Activated naive CD4-positive, alpha-beta T cell treated with anti-CD3 and anti-CD28 coated beads, Interleukin-2, amount 10 ng/mL, durations not matched to agents 7 days and 5 days (primary cell): ENCODE measurements at regions not wholly inside any gene's neighbourhood (a gene's known extent, or its start where the extent isn't known, plus 50 kb on each side); places are given as distances from the start of the nearest gene placed in this dataset.

Experiments
- CTCF ChIA-PET: fragments of 350-600 bp; sonication (Branson Sonifier 250); formaldehyde crosslinking; loops from one replicate; lab custom pipeline; 2021; ENCODE audit warnings: antibody characterized with exemption; lab: Charles Lee
- DNase-seq: peaks from one replicate; pipeline ENCODE4 v3.0.0-alpha.2; 2020
- H3K27ac Mint-ChIP-seq: one replicate; pipeline ENCODE4 v1.8.0; 2021; ENCODE audit warnings: mild to moderate bottlenecking, moderate library complexity, mixed read lengths
- H3K27me3 Mint-ChIP-seq: one replicate; pipeline ENCODE4 v1.8.0; 2021; ENCODE audit warnings: mild to moderate bottlenecking, mixed read lengths
- H3K36me3 Mint-ChIP-seq: one replicate; pipeline ENCODE4 v1.8.0; 2021; ENCODE audit warnings: mixed read lengths
- H3K4me1 Mint-ChIP-seq: one replicate; pipeline ENCODE4 v1.8.0; 2021; ENCODE audit warnings: mixed read lengths
- H3K4me3 Mint-ChIP-seq: one replicate; pipeline ENCODE4 v1.8.0; 2021; ENCODE audit warnings: mild to moderate bottlenecking, moderate library complexity, mixed read lengths
- H3K9me3 Mint-ChIP-seq: one replicate; pipeline ENCODE4 v1.8.0; 2021; ENCODE audit warnings: mixed read lengths

- Mint-ChIP-seq H3K9me3 (peaks cover 2% of the 10 kb centered on the region), H3K4me1 (no peaks in the 10 kb centered on the region), H3K36me3 (no peaks in the 10 kb centered on the region), H3K27ac (no peak overlapping the region), H3K4me3 (no peak overlapping the region), H3K27me3 (no peaks in the 10 kb centered on the region)
- CTCF ChIA-PET, result no interaction called here
- DNase-seq, result no peak
Observed at GRCh38 chr14:28666961-28667360, 99.6 kb upstream of the FOXG1 start.

GRCh38 chr14:28671425-28671824 lies 95.2 kb upstream of the FOXG1 start:
- H3K4me3 Mint-ChIP-seq, result no peak overlapping the region
- no peaks in the 10 kb centered on the region for H3K36me3 Mint-ChIP-seq
- H3K9me3 Mint-ChIP-seq, result peaks cover 10% of the 10 kb centered on the region
- no peak overlapping the region for H3K27ac Mint-ChIP-seq
- H3K27me3 Mint-ChIP-seq, result no peaks in the 10 kb centered on the region
- CTCF ChIA-PET, result no interaction called here
- no peaks in the 10 kb centered on the region for H3K4me1 Mint-ChIP-seq
- DNase-seq, result no peak

- Mint-ChIP-seq H3K36me3 (no peaks in the 10 kb centered on the region), H3K4me1 (no peaks in the 10 kb centered on the region), H3K9me3 (peaks cover 10% of the 10 kb centered on the region), H3K4me3 (no peak overlapping the region), H3K27ac (no peak overlapping the region), H3K27me3 (no peaks in the 10 kb centered on the region)
- DNase-seq, result no peak
- CTCF ChIA-PET, result no interaction called here
Observed at GRCh38 chr14:28673056-28673455, 93.5 kb upstream of the FOXG1 start.

- Mint-ChIP-seq H3K9me3 (peaks cover 10% of the 10 kb centered on the region), H3K27ac (no peak overlapping the region), H3K27me3 (no peaks in the 10 kb centered on the region), H3K36me3 (no peaks in the 10 kb centered on the region), H3K4me1 (no peaks in the 10 kb centered on the region), H3K4me3 (no peak overlapping the region)
- CTCF ChIA-PET, result no interaction called here
- no peak for DNase-seq
Observed at GRCh38 chr14:28676479-28676878, 90.1 kb upstream of the FOXG1 start.

- Mint-ChIP-seq H3K27me3 (no peaks in the 10 kb centered on the region), H3K9me3 (peaks cover 6% of the 10 kb centered on the region), H3K4me1 (no peaks in the 10 kb centered on the region), H3K36me3 (no peaks in the 10 kb centered on the region), H3K27ac (no peak overlapping the region), H3K4me3 (no peak overlapping the region)
- no peak for DNase-seq
- CTCF ChIA-PET, result no interaction called here
Observed at GRCh38 chr14:28677381-28677780, 89.2 kb upstream of the FOXG1 start.

- Mint-ChIP-seq H3K36me3 (no peaks in the 10 kb centered on the region), H3K4me1 (no peaks in the 10 kb centered on the region), H3K27ac (no peak overlapping the region), H3K9me3 (peaks cover 6% of the 10 kb centered on the region), H3K4me3 (no peak overlapping the region), H3K27me3 (no peaks in the 10 kb centered on the region)
- CTCF ChIA-PET, result no interaction called here
- DNase-seq, result no peak
Observed at GRCh38 chr14:28678887-28679286, 87.7 kb upstream of the FOXG1 start.

- CTCF ChIA-PET, result no interaction called here
- H3K9me3 Mint-ChIP-seq, result peaks cover 6% of the 10 kb centered on the region
- no peak overlapping the region for H3K27ac Mint-ChIP-seq
- H3K27me3 Mint-ChIP-seq, result no peaks in the 10 kb centered on the region
- no peaks in the 10 kb centered on the region for H3K36me3 Mint-ChIP-seq
- no peaks in the 10 kb centered on the region for H3K4me1 Mint-ChIP-seq
- H3K4me3 Mint-ChIP-seq, result no peak overlapping the region
- no peak for DNase-seq
Observed at GRCh38 chr14:28681681-28682080, 84.9 kb upstream of the FOXG1 start.

- Mint-ChIP-seq H3K4me1 (no peaks in the 10 kb centered on the region), H3K27ac (no peak overlapping the region), H3K36me3 (no peaks in the 10 kb centered on the region), H3K27me3 (no peaks in the 10 kb centered on the region), H3K4me3 (no peak overlapping the region), H3K9me3 (peaks cover 9% of the 10 kb centered on the region)
- DNase-seq, result no peak
- CTCF ChIA-PET, result no interaction called here
Observed at GRCh38 chr14:28690029-28690692, 76.4 kb upstream of the FOXG1 start.

- Mint-ChIP-seq H3K27me3 (no peaks in the 10 kb centered on the region), H3K4me1 (no peaks in the 10 kb centered on the region), H3K9me3 (peaks cover 2% of the 10 kb centered on the region), H3K27ac (no peak overlapping the region), H3K36me3 (no peaks in the 10 kb centered on the region), H3K4me3 (no peak overlapping the region)
- DNase-seq, result no peak
- CTCF ChIA-PET, result no interaction called here
Observed at GRCh38 chr14:28695109-28695508, 71.5 kb upstream of the FOXG1 start.

GRCh38 chr14:28701733-28702132 lies 64.9 kb upstream of the FOXG1 start:
- Mint-ChIP-seq H3K9me3 (peaks cover 3% of the 10 kb centered on the region), H3K27me3 (no peaks in the 10 kb centered on the region), H3K4me3 (no peak overlapping the region), H3K4me1 (no peaks in the 10 kb centered on the region), H3K36me3 (no peaks in the 10 kb centered on the region), H3K27ac (no peak overlapping the region)
- DNase-seq, result no peak
- CTCF ChIA-PET, result no interaction called here

- Mint-ChIP-seq H3K27ac (no peak overlapping the region), H3K9me3 (peaks cover 6% of the 10 kb centered on the region), H3K36me3 (no peaks in the 10 kb centered on the region), H3K4me3 (no peak overlapping the region), H3K27me3 (no peaks in the 10 kb centered on the region), H3K4me1 (no peaks in the 10 kb centered on the region)
- DNase-seq, result no peak
- CTCF ChIA-PET, result no interaction called here
Observed at GRCh38 chr14:28703482-28703881, 63.1 kb upstream of the FOXG1 start.

- Mint-ChIP-seq H3K4me1 (no peaks in the 10 kb centered on the region), H3K27ac (no peak overlapping the region), H3K27me3 (no peaks in the 10 kb centered on the region), H3K9me3 (peaks cover 6% of the 10 kb centered on the region), H3K36me3 (no peaks in the 10 kb centered on the region), H3K4me3 (no peak overlapping the region)
- CTCF ChIA-PET, result no interaction called here
- no peak for DNase-seq
Observed at GRCh38 chr14:28704153-28704552, 62.4 kb upstream of the FOXG1 start.

GRCh38 chr14:28707814-28708213 lies 58.8 kb upstream of the FOXG1 start:
- DNase-seq, result no peak
- CTCF ChIA-PET, result interaction anchor here (0.6 kb wide), 1 partner anchor 486 kb away, joined by 3 read pairs; no protein-coding TSS in a partner anchor
- Mint-ChIP-seq H3K9me3 (peaks cover 10% of the 10 kb centered on the region), H3K36me3 (no peaks in the 10 kb centered on the region), H3K4me3 (no peak overlapping the region), H3K27me3 (no peaks in the 10 kb centered on the region), H3K4me1 (no peaks in the 10 kb centered on the region), H3K27ac (no peak overlapping the region)

- DNase-seq, result no peak
- Mint-ChIP-seq H3K4me1 (no peaks in the 10 kb centered on the region), H3K4me3 (no peak overlapping the region), H3K27ac (no peak overlapping the region), H3K9me3 (peaks cover 14% of the 10 kb centered on the region), H3K36me3 (no peaks in the 10 kb centered on the region), H3K27me3 (no peaks in the 10 kb centered on the region)
- CTCF ChIA-PET, result no interaction called here
Observed at GRCh38 chr14:28709571-28710305, 56.8 kb upstream of the FOXG1 start.
